Hematopoietic multipotent progenitor cell treated with erythropoietin and hydrocortisone succinate and interleukin-3 and kit ligand, for 8 days (in vitro differentiated cells): ENCODE measurements at regions not wholly inside any gene's neighbourhood (a gene's known extent, or its start where the extent isn't known, plus 50 kb on each side); places are given as distances from the start of the nearest gene placed in this dataset.
"Not testable (repeated sequence)": the region's sequence is repeated elsewhere in the genome, so short reads cannot be mapped to it uniquely, and the experiment has no call there.

Experiments
- DNase-seq: peaks from one replicate; pipeline ENCODE4 v3.0.0-alpha.2; 2015

GRCh38 chr7:53596230-53596629, 560.8 kb downstream of the POM121L12 start:
- DNase-seq = no peak

- no peak for DNase-seq
Measured at GRCh38 chr7:53600296-53600695, 564.9 kb downstream of the POM121L12 start.

GRCh38 chr7:53602817-53603418, 567.5 kb downstream of the POM121L12 start:
- DNase-seq = no peak

GRCh38 chr7:53603461-53603860, 568.0 kb downstream of the POM121L12 start:
- no peak for DNase-seq

GRCh38 chr7:53604201-53604600, 568.8 kb downstream of the POM121L12 start:
- no peak for DNase-seq

GRCh38 chr7:53607961-53608360, 572.5 kb downstream of the POM121L12 start:
- no peak for DNase-seq

GRCh38 chr7:53609185-53609584, 573.8 kb downstream of the POM121L12 start:
- no peak for DNase-seq

GRCh38 chr7:53611043-53611442, 575.6 kb downstream of the POM121L12 start:
- no peak for DNase-seq

- DNase-seq = no peak
Measured at GRCh38 chr7:53624356-53624755, 588.9 kb downstream of the POM121L12 start.

GRCh38 chr7:53628775-53629174, 593.3 kb downstream of the POM121L12 start:
- no peak for DNase-seq

- DNase-seq = not testable (repeated sequence)
Measured at GRCh38 chr7:53635251-53635650, 599.8 kb downstream of the POM121L12 start.

GRCh38 chr7:53638517-53638916, 603.1 kb downstream of the POM121L12 start:
- no peak for DNase-seq

GRCh38 chr7:53641091-53641490, 605.7 kb downstream of the POM121L12 start:
- DNase-seq = no peak

GRCh38 chr7:53642361-53642760, 606.9 kb downstream of the POM121L12 start:
- no peak for DNase-seq

GRCh38 chr7:53642866-53643265, 607.4 kb downstream of the POM121L12 start:
- no peak for DNase-seq

GRCh38 chr7:53656881-53657280, 621.4 kb downstream of the POM121L12 start:
- DNase-seq = no peak

GRCh38 chr7:53657586-53657985, 622.2 kb downstream of the POM121L12 start:
- DNase-seq = no peak

- DNase-seq = no peak
Measured at GRCh38 chr7:53658951-53659350, 623.5 kb downstream of the POM121L12 start.

- no peak for DNase-seq
Measured at GRCh38 chr7:53661645-53662217, 626.3 kb downstream of the POM121L12 start.

GRCh38 chr7:53672681-53673080, 637.2 kb downstream of the POM121L12 start:
- DNase-seq = no peak

GRCh38 chr7:53675835-53676234, 640.4 kb downstream of the POM121L12 start:
- DNase-seq = no peak

- DNase-seq = no peak
Measured at GRCh38 chr7:53684693-53685092, 649.3 kb downstream of the POM121L12 start.

- DNase-seq = no peak
Measured at GRCh38 chr7:53690411-53690810, 655.0 kb downstream of the POM121L12 start.

- DNase-seq = no peak
Measured at GRCh38 chr7:53697913-53698312, 662.5 kb downstream of the POM121L12 start.

- DNase-seq = no peak
Measured at GRCh38 chr7:53699215-53699837, 663.9 kb downstream of the POM121L12 start.
